WTC11 (cell line): ENCODE measurements at regions not wholly inside any gene's neighbourhood (a gene's known extent, or its start where the extent isn't known, plus 50 kb on each side); places are given as distances from the start of the nearest gene placed in this dataset.
A peak's percentile ranks its signal among the peaks of the same experiment; 100 is the strongest.

ENCODE experiments used
- ATAC-seq: fragments of 200-7000 bp; cut with Tn5 transposase; 2 replicates; pipeline ENCODE4 v1.10.0; 2021; ENCODE audit warnings: mild to moderate bottlenecking, moderate library complexity
- CTCF ChIA-PET: fragments of 300-600 bp; sonication (Branson Sonifier 250); formaldehyde crosslinking; loops from one replicate; lab custom pipeline; 2021; ENCODE audit warnings: antibody characterized with exemption; lab: Charles Lee
- POLR2A ChIA-PET: fragments of 350-600 bp; sonication (Branson Sonifier 250); formaldehyde crosslinking; loops from one replicate; lab custom pipeline; 2021; ENCODE audit warnings: antibody characterized with exemption; lab: Charles Lee
- DNase-seq: peaks from one replicate; pipeline ENCODE4 v3.0.0; 2021; ENCODE audit warnings: low spot score
- H3K27ac Mint-ChIP-seq: 2 replicates; pipeline ENCODE4 v1.8.0; 2021; ENCODE audit warnings: mixed read lengths
- H3K27me3 Mint-ChIP-seq: 2 replicates; pipeline ENCODE4 v1.8.0; 2021; ENCODE audit warnings: low read depth, mild to moderate bottlenecking, moderate library complexity, mixed read lengths
- H3K36me3 Mint-ChIP-seq: 2 replicates; pipeline ENCODE4 v1.8.0; 2021; ENCODE audit warnings: mixed read lengths
- H3K4me1 Mint-ChIP-seq: 2 replicates; pipeline ENCODE4 v1.8.0; 2022; ENCODE audit warnings: mixed read lengths
- H3K4me3 Mint-ChIP-seq: 2 replicates; pipeline ENCODE4 v1.8.0; 2021; ENCODE audit warnings: mild to moderate bottlenecking, moderate library complexity, mixed read lengths
- H3K9me3 Mint-ChIP-seq: 2 replicates; pipeline ENCODE4 v1.8.0; 2021; ENCODE audit warnings: mixed read lengths
- E2F4 ChIP-seq: sonication (generic); formaldehyde crosslinking; IDR thresholded peaks from 2 replicates; pipeline ENCODE4 v1.8.1; 2022; ENCODE audit warnings: low read depth, mild to moderate bottlenecking, moderate library complexity, missing genetic modification reagents, borderline replicate concordance
- EMX1 ChIP-seq: fragments of 250-450 bp; sonication (Bioruptor Pico); IDR thresholded peaks from 2 replicates; pipeline ENCODE4 v1.8.0; 2021; ENCODE audit warnings: mild to moderate bottlenecking
- FOXJ3 ChIP-seq: sonication (generic); formaldehyde crosslinking; IDR thresholded peaks from 2 replicates; pipeline ENCODE4 v1.9.0; 2021; ENCODE audit warnings: missing genetic modification reagents, mild to moderate bottlenecking, borderline replicate concordance
- HMGA2 ChIP-seq: fragments of 250-450 bp; sonication (Bioruptor Pico); IDR thresholded peaks from 2 replicates; pipeline ENCODE4 v1.4.0; 2021; ENCODE audit warnings: mild to moderate bottlenecking, moderate library complexity
- KAT7 ChIP-seq: sonication (generic); formaldehyde crosslinking; IDR thresholded peaks from 2 replicates; pipeline ENCODE4 v1.8.1; 2023; ENCODE audit warnings: missing genetic modification reagents, mild to moderate bottlenecking, borderline replicate concordance
- NR2C2 ChIP-seq: sonication (generic); formaldehyde crosslinking; IDR thresholded peaks from 2 replicates; pipeline ENCODE4 v1.8.0; 2022; ENCODE audit warnings: mild to moderate bottlenecking, missing genetic modification reagents
- OVOL2 ChIP-seq: fragments of 250-450 bp; sonication (Bioruptor Pico); IDR thresholded peaks from 2 replicates; pipeline ENCODE4 v1.9.0; 2021; ENCODE audit warnings: mild to moderate bottlenecking, borderline replicate concordance
- RELA ChIP-seq: sonication (generic); formaldehyde crosslinking; IDR thresholded peaks from 2 replicates; pipeline ENCODE4 v1.8.1; 2022; ENCODE audit warnings: missing genetic modification reagents, mild to moderate bottlenecking, borderline replicate concordance
- TEAD1 ChIP-seq: sonication (generic); formaldehyde crosslinking; IDR thresholded peaks from 2 replicates; pipeline ENCODE4 v1.8.0; 2022; ENCODE audit warnings: mild to moderate bottlenecking, missing genetic modification reagents
- USF2 ChIP-seq: sonication (generic); formaldehyde crosslinking; IDR thresholded peaks from 2 replicates; pipeline ENCODE4 v1.8.1; 2023; ENCODE audit warnings: mild to moderate bottlenecking, missing genetic modification reagents, moderate library complexity
- ZBTB43 ChIP-seq: sonication (generic); formaldehyde crosslinking; IDR thresholded peaks from 2 replicates; pipeline ENCODE4 v1.8.1; 2023; ENCODE audit warnings: mild to moderate bottlenecking, missing genetic modification reagents
- ZNF121 ChIP-seq: sonication (generic); formaldehyde crosslinking; IDR thresholded peaks from 2 replicates; pipeline ENCODE4 v1.8.0; 2023; ENCODE audit warnings: missing genetic modification reagents
- ZNF138 ChIP-seq: sonication (generic); formaldehyde crosslinking; conservative IDR thresholded peaks from 2 replicates; pipeline ENCODE4 v1.8.1; 2022; ENCODE audit warnings: mild to moderate bottlenecking, moderate library complexity, missing genetic modification reagents
- ZNF232 ChIP-seq: sonication (generic); formaldehyde crosslinking; IDR thresholded peaks from 2 replicates; pipeline ENCODE4 v1.8.0; 2022; ENCODE audit warnings: mild to moderate bottlenecking, missing genetic modification reagents
- ZNF281 ChIP-seq: sonication (generic); formaldehyde crosslinking; IDR thresholded peaks from 2 replicates; pipeline ENCODE4 v1.8.0; 2023; ENCODE audit warnings: mild to moderate bottlenecking, missing genetic modification reagents
- ZNF423 ChIP-seq: fragments of 250-450 bp; sonication (Bioruptor Pico); IDR thresholded peaks from 2 replicates; pipeline ENCODE4 v2.1.2; 2022; ENCODE audit warnings: mild to moderate bottlenecking, moderate library complexity
- ZNF425 ChIP-seq: fragments of 250-450 bp; sonication (Bioruptor Pico); conservative IDR thresholded peaks from 2 replicates; pipeline ENCODE4 v1.9.0; 2021; ENCODE audit warnings: mild to moderate bottlenecking
- ZNF532 ChIP-seq: fragments of 250-450 bp; sonication (Bioruptor Pico); IDR thresholded peaks from 2 replicates; pipeline ENCODE4 v1.9.0; 2021; ENCODE audit warnings: mild to moderate bottlenecking, borderline replicate concordance
- ZNF671 ChIP-seq: fragments of 250-450 bp; sonication (Bioruptor Pico); IDR thresholded peaks from 2 replicates; pipeline ENCODE4 v1.8.0; 2021; ENCODE audit warnings: mild to moderate bottlenecking

GRCh38 chr6:56771929-56772607, 129.4 kb upstream of the DST start (continued):
- TF ChIP-seq ZNF423 (CRISPR knock-in tag) (no peak), ZNF138 (no peak), OVOL2 (no peak), KAT7 (no peak), EMX1 (CRISPR knock-in tag) (no peak), ZNF425 (CRISPR knock-in tag) (no peak)

GRCh38 chr6:56771189-56771588, 128.5 kb upstream of the DST start:
- ATAC-seq (no peak), DNase-seq (no peak)
- Mint-ChIP-seq H3K27me3 (no peaks in the 10 kb centered on the region), H3K9me3 (peaks cover 4% of the 10 kb centered on the region), H3K4me3 (no peak overlapping the region), H3K36me3 (no peaks in the 10 kb centered on the region), H3K27ac (no peak overlapping the region), H3K4me1 (peaks cover 77% of the 10 kb centered on the region)
- TF ChIP-seq ZNF232 (CRISPR knock-in tag) (no peak), HMGA2 (no peak), RELA (no peak), TEAD1 (CRISPR knock-in tag) (no peak), ZBTB43 (CRISPR knock-in tag) (no peak), ZNF121 (CRISPR knock-in tag) (no peak)
- ChIA-PET CTCF (interaction anchor here (1.0 kb wide), 1 partner anchor 73 kb away, joined by 4 read pairs; no protein-coding TSS in a partner anchor), POLR2A (no interaction called here)

- no peak overlapping the region for H3K4me3 Mint-ChIP-seq
- H3K27ac Mint-ChIP-seq = peak overlapping the region; percentile 47
- H3K4me1 Mint-ChIP-seq = peaks cover 71% of the 10 kb centered on the region
- peaks cover 4% of the 10 kb centered on the region for H3K9me3 Mint-ChIP-seq
- ATAC-seq = no peak
- no peak for DNase-seq
- ChIA-PET POLR2A (no interaction called here), CTCF (interaction anchor here (0.7 to 1.0 kb wide), 2 partner anchors 23 to 74 kb away, joined by 3 to 4 read pairs; no protein-coding TSS in a partner anchor)
- no peaks in the 10 kb centered on the region for H3K36me3 Mint-ChIP-seq
- no peaks in the 10 kb centered on the region for H3K27me3 Mint-ChIP-seq
- TF ChIP-seq E2F4 (no peak), FOXJ3 (no peak), USF2 (CRISPR knock-in tag) (no peak), ZNF671 (CRISPR knock-in tag) (no peak), ZNF281 (no peak), ZNF532 (no peak), NR2C2 (CRISPR knock-in tag) (no peak)
These were observed 127.4 kb upstream of the DST start for GRCh38 chr6:56770011-56770520.
